ENCODE measurements at regions not wholly inside any gene's neighbourhood (a gene's known extent, or its start where the extent isn't known, plus 50 kb on each side); places are given as distances from the start of the nearest gene placed in this dataset.

DNA sequence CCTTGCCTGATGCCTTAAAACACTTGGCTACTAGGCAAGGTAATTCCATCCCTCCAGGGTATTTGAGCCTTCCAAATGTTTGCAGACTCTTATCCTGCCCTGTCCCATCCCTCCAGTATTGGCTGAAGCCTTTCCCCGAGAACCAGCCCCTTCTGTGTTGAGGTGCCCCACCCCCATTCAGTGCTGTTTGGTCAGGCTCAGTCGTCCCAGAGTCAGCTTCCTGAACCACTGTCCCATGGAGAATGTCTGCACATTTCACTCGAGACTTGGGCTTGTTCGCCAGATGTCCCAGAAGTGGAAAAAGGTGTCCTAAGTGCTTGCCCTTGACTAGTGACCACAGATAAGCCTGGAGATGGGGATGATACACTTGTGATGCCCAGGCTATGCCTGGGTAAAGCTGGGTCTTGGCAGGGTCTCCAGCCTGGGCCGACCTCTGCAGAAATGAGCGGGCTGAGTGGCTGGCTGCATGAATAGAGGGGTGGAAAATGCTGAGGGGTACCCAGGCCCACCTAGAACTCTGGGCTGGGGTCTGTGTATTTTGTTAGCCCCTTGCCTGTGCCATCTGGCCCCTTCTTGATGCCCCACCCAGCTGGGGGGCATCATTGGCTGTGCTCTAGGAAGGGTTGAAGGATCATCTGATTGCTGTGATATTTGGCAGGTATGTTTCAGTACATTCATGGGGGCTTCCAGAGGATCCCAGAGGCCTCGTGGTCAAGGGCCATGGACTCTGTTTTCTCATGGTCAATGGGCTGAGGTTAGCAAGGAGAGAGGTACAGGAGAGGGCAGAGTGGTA lies 178.4 kb downstream of the MACROH2A1 start:
- TF ChIP-seq, protein P1, sequence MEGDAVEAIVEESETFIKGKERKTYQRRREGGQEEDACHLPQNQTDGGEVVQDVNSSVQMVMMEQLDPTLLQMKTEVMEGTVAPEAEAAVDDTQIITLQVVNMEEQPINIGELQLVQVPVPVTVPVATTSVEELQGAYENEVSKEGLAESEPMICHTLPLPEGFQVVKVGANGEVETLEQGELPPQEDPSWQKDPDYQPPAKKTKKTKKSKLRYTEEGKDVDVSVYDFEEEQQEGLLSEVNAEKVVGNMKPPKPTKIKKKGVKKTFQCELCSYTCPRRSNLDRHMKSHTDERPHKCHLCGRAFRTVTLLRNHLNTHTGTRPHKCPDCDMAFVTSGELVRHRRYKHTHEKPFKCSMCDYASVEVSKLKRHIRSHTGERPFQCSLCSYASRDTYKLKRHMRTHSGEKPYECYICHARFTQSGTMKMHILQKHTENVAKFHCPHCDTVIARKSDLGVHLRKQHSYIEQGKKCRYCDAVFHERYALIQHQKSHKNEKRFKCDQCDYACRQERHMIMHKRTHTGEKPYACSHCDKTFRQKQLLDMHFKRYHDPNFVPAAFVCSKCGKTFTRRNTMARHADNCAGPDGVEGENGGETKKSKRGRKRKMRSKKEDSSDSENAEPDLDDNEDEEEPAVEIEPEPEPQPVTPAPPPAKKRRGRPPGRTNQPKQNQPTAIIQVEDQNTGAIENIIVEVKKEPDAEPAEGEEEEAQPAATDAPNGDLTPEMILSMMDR (IDR thresholded peaks at IDR 0.05; ENCODE audit: control insufficient read depth, insufficient read depth, low read depth, low read length, missing control alignments): no peak
- H3K4me3 ChIP-seq (ENCODE audit: control insufficient read depth, low read depth, low read length): no peak overlapping the region
- DNase-seq (ENCODE audit: low read depth): no peak

DNA sequence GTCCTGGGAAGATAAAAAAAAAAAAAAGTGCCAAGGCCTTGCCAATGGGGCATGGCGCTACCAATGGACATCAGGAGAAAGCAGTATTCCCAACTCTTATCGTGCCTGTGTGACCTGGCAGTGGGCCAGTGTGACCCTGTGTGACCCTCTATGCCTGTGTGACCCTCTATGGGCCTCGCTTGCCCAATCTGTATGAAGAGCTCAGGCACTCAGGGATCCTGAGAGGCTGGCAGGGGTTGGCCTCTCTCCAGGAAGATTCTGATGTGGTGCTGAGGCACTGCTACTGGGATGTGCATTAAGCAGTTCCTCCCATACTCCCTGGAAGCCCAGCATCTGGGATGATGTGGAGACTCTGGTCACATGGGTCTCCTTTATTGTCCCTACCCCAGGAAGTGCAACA lies 179.2 kb downstream of the MACROH2A1 start:
- DNase-seq (ENCODE audit: low read depth): no peak
- TF ChIP-seq, protein P1 (IDR thresholded peaks at IDR 0.05; ENCODE audit: control insufficient read depth, insufficient read depth, low read depth, low read length, missing control alignments): no peak

DNA sequence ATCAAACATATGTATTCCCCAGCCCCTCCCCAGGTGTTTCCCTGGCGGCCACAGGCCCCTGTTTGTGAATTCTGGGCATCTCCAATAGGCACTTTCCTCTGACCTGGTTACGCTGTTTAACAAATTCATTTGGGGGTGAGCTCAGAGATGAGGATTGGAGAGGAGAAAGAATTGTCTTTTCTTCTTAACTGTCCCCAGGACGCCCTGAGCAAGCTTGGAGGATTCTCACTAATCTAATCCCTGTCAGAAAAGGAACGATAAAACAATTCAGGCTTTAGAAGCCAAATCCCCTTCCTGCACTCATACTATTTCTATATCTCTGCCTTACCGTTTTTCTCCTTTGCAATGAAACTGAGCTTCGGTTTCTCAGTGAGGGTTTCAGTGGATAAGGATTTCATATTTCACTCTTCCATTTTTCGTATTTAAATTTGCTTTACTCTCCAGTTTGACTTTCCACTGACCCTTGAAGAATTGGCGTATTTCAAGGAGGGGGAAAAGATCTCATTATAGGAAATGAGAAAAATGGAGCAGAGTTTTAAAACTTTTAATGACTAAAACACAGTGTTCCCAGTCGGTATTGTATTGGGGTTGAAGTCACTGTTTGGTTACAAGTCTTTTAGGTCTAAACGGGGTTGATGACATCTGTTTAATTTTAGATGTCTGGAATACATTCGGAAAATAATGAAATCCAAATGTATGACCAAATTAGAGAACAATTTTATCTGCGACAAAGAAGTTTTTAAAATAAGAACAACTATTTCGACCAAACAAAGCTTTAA lies 180.1 kb downstream of the MACROH2A1 start:
- TF ChIP-seq, protein P1 (IDR thresholded peaks at IDR 0.05; ENCODE audit: control insufficient read depth, insufficient read depth, low read depth, low read length, missing control alignments): no peak
- H3K4me3 ChIP-seq (ENCODE audit: control insufficient read depth, low read depth, low read length): no peak overlapping the region
- DNase-seq (ENCODE audit: low read depth): no peak

More for the DNA sequence above, 179.2 kb downstream of the MACROH2A1 start:
- H3K4me3 ChIP-seq (ENCODE audit: control insufficient read depth, low read depth, low read length): no peak overlapping the region

DNA sequence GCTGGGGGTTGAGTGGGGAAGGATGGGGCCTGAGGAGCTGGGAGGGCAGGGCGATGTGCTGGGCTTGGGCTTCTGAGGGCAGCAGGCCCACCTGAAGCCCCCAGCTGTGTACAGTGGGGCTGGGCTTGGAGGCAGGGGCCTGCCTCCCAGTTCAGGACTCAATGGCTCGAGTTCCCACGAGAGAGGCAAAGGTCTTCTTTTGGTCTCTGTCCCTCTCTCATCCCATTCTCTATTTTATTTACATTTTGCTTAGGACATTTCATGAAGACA lies 180.6 kb downstream of the MACROH2A1 start:
- no peak for DNase-seq (ENCODE audit: low read depth)
- TF ChIP-seq, protein P1 (IDR thresholded peaks at IDR 0.05; ENCODE audit: control insufficient read depth, insufficient read depth, low read depth, low read length, missing control alignments): no peak
- no peak overlapping the region for H3K4me3 ChIP-seq (ENCODE audit: control insufficient read depth, low read depth, low read length)

GRCh38 chr5:135217669-135218485 lies 181.2 kb downstream of the MACROH2A1 start:
- no peak overlapping the region for H3K4me3 ChIP-seq (ENCODE audit: control insufficient read depth, low read depth, low read length)
- TF ChIP-seq, protein P1 (IDR thresholded peaks at IDR 0.05; ENCODE audit: control insufficient read depth, insufficient read depth, low read depth, low read length, missing control alignments): no peak
- no peak for DNase-seq (ENCODE audit: low read depth)
